GM19324 (cell line): ENCODE measurements at regions not wholly inside any gene's neighbourhood (a gene's known extent, or its start where the extent isn't known, plus 50 kb on each side); places are given as distances from the start of the nearest gene placed in this dataset.

Experiments
- ATAC-seq: cut with Tn5 transposase; IDR thresholded peaks from one replicate; pipeline ENCODE4 v1.9.1; 2021; ENCODE audit warnings: mild to moderate bottlenecking, moderate library complexity; ENCODE audit not compliant: unreplicated experiment, low FRiP score

DNA sequence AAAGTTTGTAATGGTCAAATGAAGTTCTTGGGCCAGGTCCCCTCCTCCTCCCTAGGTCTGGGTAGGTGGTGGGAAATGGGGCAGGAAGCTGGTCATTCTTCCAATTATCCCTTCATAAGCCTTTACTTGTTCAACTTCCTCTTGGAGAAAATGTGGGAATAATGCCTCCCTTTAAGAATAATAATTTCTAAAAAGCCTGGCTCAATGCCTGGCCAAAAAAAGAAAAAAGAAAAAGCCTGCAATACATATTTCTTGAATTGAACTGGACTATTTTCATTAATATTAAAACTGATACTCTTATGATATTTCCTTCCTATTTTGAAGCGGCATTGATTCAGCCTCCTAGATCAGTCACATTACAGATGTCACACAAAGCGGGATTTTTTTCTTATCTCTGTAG, 600.9 kb downstream of the CCDC171 start:
- ATAC-seq = no peak

DNA sequence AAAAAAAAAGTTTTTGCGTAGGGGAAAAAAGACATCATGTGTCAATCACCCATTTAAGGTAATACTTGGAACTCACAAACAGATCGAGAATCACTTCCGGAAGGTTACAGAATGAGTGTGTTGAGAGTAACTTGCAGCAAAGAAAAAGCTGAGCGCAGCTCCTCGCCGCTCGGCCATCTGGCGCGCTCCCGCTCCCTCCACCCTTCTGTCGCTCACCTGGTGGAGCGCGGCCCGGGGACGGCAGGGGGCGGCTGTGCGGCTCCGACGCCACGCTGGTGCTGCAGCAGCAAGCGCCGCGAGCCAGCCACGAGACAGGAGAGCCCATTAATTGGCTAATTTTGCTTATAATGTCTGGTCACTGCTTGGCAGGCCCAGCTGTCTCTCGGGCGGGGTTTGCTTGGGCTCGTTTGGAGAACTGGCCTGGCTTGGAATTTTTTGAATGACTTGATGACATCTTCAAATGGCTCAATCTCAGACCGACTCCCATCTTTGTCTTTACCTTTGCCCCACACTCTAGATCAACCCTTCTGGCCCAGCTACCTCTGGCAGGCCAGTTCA, 601.8 kb downstream of the CCDC171 start:
- no peak for ATAC-seq

DNA sequence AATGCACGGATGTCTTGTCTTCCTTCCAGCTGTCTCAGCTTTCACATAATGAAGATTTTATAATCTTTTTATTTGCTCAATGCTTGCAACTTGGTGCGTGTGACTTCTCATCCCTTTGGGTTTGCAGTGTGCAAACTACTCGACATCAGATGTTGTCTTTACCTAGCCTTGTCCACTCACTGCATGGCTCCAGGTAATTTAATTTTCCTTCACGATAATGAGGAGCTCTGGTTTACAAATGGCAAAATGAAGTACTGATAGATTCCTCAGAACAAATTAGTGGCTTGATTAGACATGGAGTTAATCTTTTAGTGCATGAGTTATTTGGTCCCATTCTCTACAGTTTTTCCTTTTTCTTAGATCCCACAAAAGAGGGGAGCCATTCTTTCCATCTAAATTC, 603.0 kb downstream of the CCDC171 start:
- ATAC-seq = no peak

DNA sequence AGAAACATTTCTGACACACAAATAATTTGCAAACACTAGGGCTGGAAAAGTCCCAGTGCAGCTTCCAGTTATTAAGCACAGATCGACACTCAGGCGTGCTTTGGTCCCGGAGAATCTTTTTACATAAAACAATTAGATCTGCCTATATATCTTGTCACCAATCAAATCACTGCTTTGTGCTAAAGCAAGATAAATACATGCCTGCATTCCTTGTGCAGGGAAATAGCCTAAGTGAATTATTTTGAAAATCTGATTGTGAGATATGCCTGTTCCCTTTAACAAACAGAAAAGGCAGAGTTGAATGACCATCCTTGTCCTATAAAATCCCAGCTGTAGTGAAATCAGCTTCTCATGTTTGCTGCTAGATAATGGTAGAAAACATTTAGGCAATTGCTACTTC, 604.4 kb downstream of the CCDC171 start:
- ATAC-seq = no peak

DNA sequence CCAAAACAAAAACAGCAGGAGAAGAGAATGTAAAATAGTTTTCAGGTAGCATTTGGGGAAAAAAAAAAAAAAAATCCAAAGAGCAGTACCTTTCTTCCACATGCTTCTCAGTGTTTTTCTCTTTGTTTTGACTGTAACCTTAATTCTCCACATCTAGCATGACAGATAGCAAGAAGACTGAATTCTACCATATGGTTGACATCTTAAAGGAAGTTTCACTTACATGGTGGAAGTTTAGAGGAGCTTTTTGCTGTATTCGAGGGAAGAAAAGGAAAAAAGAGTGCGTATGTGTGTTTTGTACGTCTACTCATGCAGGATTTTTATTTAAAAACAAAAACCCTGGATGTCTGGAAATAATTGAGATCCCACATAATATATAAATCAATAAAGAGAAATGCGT, 604.8 kb downstream of the CCDC171 start:
- ATAC-seq = no peak

DNA sequence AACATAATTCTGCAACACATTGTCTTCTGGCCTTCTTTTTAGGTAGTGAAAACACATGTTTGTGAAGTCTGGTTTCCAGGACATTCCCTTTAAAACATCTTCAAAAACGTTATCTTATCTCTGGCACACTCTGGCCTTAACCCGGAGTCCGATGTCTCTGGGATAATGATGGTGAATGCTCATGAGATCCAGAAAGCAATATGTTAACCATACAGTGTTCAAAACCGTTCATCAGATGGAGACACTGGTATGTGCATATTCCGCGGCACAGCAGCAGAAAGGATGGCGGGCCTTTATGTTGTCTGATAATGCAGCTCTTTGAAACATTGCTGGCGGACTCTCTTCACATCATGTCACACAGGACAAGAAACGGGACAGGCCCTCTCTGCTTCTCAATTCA, 605.2 kb downstream of the CCDC171 start:
- ATAC-seq = no peak

DNA sequence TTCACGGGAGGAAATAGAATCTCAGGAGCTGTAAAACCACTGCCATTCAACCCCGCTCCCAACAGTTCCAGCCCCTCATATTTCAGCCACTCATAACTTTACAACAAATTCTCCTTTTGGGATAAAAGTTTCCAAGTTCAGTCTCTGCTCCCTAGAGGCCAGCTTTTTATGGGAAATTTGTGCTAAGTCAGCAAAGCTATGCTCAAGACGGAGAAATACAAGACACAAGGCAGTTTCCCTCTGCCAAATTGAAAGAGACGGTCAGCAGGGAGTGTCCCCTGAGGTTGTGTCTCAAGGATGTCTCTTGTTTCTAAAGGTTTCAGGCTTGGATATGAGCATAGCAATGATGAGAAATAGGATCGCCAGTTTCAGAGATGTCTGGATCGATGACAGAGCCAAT, 608.6 kb downstream of the CCDC171 start:
- ATAC-seq = no peak

DNA sequence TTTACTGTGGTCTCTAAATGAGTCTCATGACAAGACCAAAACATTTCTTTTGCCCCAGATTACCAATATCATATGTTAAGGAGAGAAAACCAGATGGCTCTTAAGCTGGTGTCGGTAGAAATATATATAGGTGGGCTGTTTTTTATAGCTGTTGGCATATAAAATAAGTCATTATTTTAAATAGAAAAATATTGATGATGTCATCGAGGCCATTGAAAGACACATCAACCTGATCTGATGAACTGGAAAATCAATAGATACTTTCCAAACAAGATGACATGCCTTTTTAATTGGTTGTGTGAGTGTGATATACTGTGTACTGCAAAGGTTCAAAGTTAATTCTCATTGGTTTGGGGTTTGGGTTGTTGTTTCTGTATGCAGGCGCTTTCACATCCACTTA, 617.3 kb downstream of the CCDC171 start:
- no peak for ATAC-seq

DNA sequence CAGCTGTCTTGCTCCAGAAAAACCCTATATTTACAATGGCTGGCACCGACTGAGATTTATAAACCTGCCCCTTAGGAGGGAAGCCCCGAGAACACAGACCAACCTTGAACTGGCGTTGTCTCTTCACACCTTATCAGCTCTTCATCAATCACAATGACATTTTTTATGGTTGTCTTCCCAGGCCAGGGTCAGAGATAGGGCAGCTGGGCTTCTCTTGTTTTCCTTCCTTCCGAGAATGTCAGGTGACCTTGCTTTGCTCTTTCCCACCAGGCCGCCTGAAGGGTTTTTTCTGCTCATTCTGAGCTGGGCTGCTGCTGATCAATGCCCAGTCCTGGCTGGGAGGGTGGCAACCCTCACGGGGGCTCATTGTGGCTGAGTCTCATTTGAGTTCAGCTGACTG, 619.1 kb downstream of the CCDC171 start:
- ATAC-seq = no peak

DNA sequence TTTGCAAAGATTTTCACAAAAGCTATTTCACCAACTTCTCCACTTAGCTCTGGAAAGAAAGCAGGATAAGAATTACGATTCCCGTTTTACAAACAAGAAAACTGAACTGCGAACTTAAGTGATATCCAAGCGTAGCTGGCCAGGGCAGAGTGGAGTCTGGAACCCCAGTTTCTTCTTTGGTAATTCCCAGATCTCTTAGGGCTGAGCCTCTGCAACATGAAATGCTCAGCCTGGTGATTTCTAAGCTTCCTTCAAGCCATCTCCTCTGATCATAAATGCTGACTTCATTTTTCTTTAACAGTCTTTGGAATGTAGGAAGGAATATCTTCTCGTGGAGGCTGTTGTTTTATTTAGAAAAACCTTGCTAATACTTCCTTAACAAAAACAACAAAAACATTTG, 620.0 kb downstream of the CCDC171 start:
- ATAC-seq = no peak

DNA sequence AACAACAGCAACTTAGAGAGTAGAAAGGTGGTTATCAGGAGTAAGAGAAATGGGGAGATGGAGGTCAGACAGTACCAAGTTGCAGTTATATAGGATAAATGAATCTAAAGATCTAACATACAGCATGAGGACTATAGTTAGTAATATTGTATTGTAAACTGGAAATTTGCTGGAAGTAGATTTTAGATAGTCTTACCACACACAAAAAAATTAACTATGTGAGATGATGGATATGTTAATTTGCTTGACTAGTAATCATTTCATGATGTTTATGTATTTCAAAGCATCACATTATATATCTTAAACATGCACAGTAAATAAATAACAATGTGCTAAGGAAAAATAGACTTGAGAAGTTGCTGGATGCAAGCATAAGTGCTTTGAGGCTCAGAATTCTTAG, 622.1 kb downstream of the CCDC171 start:
- no peak for ATAC-seq

DNA sequence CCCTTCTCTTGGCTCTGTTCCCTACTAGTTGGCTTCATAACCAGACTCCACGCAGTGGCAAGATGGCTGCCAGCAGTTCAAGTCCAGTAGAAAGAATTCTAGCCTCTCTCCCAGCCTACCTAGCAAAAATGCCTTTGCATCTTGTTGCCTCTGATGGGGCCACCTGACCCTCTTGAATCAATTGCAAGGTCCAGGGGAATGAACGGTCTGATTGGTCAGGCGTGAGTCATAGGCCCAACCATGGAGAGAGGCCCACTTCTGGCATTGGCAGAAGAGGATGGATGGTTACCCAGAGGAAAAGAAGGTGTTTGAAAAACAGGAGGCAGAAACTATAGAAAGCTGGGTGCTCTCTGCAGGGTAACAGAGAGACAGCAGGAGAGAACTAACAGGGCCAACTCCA, 622.6 kb downstream of the CCDC171 start:
- no peak for ATAC-seq

DNA sequence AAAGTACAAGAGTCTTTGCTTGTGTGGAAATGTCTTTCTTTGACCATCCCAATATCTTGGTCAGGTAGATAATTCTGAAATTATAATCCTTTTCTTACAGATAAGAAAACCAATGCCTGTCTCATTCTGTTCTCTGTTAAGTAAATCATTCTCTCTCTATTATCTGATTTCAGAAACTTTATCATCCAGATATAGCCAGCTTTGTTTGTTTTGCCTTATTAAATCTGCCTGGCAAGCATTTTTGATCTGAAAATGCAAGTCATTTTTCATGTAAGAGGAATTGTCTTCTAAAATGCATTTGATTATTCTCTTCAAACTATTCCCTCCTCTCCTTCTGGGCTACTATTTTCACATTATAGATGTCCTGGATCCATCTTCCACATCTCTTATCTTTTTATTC, 625.5 kb downstream of the CCDC171 start:
- no peak for ATAC-seq

DNA sequence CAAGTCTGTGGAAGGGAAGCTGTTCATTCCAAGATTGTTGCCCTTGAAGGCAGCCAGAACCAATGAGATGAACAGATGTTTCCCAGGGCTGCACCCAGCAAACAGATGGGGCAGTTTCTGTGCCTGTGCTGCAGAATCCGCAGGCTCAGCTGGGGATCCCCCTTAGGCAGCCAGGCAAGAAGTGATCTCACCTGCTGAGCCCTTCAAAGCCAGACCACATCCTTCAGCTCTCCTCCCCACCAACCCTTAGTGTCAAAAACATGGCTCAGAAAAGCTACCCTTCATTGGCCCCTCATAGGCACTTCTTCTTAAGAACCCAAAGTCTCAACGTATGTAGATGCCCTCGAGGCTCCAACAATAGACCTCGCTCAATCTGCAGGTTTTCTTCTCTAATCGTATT, 626.7 kb downstream of the CCDC171 start:
- no peak for ATAC-seq

DNA sequence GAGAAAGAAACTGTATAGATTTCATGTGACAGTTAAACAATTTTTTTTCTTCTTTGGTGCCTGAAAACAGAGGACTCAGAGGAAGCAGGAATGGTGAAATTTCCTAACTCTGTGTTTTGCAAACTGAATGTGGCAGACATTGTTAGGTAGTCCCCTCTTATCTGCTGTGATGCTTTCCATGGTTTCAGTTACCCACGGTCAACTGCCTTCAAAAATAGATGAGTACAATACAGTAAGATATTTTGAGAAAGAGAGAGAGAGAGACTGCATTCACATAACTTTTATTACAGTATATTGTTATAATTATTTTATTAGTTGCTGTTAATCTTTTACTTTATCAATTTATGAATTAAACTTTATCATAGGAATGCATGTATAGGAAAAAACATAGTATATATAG, 627.2 kb downstream of the CCDC171 start:
- ATAC-seq = no peak

DNA sequence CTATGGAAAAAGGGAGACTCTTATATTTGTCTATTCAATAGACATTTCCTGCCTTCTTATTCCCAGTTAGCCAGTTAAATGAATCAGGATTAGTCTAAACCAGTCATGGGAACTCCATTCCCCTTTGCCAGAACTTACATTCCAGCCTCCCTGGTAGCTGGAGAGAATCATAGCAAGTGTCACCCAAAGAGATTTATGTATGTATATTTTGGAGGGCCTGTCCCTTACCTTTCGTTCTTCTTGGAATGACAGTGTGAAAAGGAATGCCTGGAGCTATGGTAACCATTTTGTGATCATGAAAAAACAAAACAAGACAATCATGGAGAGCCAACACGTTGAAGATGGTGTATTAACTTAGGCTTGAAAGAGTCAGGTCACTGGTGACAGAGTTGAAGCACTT, 627.7 kb downstream of the CCDC171 start:
- no peak for ATAC-seq

DNA sequence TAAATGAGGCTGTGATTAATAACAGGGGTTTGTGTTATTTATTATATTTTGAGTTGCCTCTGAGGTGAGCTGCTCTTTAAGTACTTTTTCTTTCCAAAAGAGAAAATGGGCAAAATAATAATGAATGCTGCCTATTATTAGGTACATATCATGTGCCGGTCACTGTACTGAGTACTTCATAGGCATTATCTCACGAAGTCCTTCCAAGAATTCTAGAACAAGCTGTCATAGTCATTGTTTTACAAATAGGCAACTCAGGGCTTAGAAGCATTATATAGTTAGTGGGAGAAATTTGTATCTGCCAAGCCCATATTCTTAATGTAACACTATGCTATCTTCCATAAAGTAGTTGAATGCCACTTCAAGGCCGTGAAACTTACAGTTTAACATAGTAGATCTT, 628.7 kb downstream of the CCDC171 start:
- no peak for ATAC-seq

DNA sequence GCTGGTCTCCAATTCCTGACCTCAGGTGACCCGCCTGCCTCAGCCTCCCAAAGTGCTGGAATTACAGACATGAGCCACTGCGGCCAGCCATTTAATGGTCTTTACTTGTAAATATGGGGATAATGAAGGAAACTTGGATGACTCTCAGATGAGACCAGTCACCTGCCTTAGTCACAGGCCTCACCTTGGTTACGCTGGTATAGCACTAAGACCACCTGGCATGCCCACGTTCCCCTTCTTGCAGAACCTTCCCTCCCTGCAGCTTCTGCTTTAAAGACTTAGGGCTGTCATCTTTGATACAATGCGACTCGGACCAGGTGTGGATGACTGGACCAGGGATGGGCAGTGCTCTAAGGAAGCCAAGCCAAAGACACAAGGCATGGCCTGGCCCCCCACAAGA, 629.9 kb downstream of the CCDC171 start:
- ATAC-seq = no peak

DNA sequence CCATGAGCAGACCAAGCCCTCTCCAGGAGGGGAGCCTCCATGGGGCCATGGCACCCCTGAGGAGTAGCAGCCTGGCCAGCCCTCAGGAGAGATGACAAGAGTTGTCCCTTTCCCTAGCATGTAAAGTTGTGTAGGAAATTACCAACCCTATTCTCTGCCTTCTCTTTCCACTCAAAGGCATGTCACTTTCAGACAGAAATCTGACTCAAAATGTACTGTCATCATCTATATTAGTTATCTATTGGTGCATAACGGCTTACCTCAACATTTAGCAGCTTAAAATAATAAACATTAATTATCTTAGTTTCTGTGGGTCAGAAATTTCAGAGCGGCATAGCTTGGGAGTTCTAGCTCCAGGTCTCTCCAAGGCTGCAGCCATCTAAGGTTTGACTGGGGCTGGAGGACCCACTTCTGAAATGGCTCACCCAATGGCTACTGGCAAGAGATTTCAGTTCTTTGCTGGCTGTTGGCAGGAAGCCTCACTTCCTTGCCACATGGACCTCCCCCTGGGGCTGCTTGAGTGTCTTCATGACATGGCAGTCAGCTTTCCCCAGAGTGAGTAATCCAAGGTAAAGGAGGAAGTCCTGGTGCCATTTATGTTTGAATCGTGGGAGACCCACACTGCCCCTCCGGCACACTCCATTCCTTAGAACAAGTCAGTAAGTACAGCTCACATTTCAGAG, 632.3 kb downstream of the CCDC171 start:
- no peak for ATAC-seq

DNA sequence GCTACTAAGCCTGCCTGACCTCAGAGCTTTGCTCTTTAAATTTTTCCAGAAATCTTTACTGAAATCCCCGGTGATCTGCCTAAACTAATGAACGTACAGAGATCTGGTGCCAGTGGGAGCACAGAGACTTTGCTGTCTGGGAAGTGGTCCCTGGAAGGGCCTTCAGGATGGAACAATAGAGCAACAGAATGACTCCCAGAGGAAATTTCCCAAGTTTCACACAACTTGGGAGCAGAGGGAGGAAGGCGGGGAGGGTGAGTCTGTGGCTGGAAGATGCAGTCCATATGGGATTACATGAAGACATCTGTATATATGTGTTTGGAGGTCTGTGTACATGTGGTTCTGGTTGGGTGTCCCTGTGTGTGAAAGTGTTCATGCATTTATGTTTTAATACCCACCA, 638.3 kb downstream of the CCDC171 start:
- no peak for ATAC-seq

DNA sequence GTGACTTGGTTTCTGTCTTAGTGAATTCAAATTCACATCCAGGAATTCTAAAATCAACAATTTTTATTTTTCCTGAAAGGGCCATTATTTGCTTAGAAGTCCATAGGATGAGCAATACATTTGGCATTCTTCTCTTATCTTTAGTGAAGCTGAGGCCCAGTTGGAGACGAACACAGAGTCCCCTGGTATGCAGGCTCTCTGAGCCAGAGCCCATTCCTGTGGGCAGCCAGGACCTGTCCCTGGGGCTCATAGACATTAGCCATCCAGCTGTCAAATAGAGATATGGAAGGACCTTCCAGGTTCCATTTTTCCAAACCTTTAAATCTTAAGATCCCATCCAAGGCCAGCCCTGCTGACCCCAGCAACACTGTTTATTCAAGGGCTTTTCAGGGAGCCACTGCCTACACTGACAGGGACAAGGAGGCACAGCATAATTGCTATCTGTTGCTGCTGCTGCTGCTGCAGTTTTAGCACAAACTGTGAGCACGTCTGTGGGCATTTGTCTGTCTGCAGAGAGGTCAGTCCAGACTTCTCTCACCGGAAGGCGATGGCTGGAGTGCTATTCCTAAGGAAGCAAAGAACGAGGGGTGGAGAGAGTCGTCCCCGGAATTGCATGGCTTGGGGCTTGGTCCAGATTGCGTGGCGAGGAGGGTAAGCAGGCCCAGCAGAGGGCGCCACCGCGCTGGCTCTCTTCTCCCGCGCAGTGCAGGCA, 639.0 kb downstream of the CCDC171 start:
- no peak for ATAC-seq

DNA sequence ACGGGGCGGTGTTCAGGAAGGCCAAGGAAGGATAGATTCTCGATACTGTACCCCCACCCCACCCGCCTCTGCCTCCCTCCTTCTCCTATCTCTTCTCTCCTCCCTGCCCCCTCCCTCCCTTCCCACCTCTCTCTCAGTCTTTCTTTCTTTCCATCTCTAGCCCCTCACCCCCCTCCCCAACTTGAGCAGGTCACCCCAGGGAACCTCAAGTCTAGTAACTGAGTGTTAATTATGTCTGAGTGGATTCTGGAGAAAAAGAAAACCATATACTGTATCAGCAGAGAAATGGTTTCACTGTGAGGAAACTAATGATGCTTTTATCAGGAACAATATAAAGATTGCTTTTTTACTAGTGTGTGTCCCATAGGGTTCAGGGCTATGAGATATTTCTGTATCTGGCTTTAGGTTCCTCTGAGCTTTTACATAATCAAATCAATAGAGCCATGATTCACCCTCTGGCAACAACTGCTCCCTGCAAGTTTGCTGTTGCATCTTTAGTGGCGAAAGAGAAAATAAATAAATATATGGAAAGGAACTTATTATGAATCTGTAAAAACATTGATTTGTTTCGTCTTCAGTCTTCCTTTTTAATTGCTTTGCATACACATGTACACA, 639.7 kb downstream of the CCDC171 start:
- no peak for ATAC-seq
